Stomach (tissue), 4 donors: ENCODE measurements at regions not wholly inside any gene's neighbourhood (a gene's known extent, or its start where the extent isn't known, plus 50 kb on each side); places are given as distances from the start of the nearest gene placed in this dataset.

ENCODE experiments used
- CTCF ChIP-seq, 7 experiments: fragments of 450-650 bp in 4 of 7; fragments of 200-600 bp in 3 of 7; sonication (generic) in 3 of 7; IDR thresholded peaks; one replicate each; pipeline ENCODE4 v1.5.1; 2016 to 2019; ENCODE audit warnings: antibody characterized with exemption in 7 of 7, control low read depth in 2 of 7, mild to moderate bottlenecking in 1 of 7
- POLR2A ChIP-seq, 4 donors: fragments of 450-650 bp; IDR thresholded peaks; one replicate each; pipeline ENCODE4 v1.6.1; 2016; ENCODE audit warnings: antibody characterized with exemption in 4 of 4, control low read depth in 2 of 4, mild to moderate bottlenecking in 1 of 4, moderate library complexity in 1 of 4

GRCh38 chr16:9602189-9602588 is 510.7 kb downstream of the HAPSTR1 start:
- TF ChIP-seq CTCF (IDR thresholded peaks at IDR 0.05) (no peak), POLR2A (IDR thresholded peaks at IDR 0.05) (no peak)
